Fibroblast of lung (primary cell): ENCODE measurements at regions not wholly inside any gene's neighbourhood (a gene's known extent, or its start where the extent isn't known, plus 50 kb on each side); places are given as distances from the start of the nearest gene placed in this dataset.

ENCODE experiments used
- DNase-seq, 2 donors: peaks; one replicate each; pipeline versions ENCODE4 v3.0.0 to v3.0.0-alpha.2; 2010; ENCODE audit warnings: low read depth in 2 of 2
- H2AFZ ChIP-seq: 2 replicates; pipeline ENCODE4 v1.5.1; 2012; ENCODE audit warnings: low read length, control low read depth, inconsistent platforms
- H3K27ac ChIP-seq: 2 replicates; pipeline ENCODE4 v1.5.1; 2011; ENCODE audit warnings: low read length, control low read depth; ENCODE audit not compliant: insufficient read depth
- H3K27me3 ChIP-seq: 2 replicates; pipeline ENCODE4 v1.5.1; 2011; ENCODE audit warnings: mild to moderate bottlenecking, low read length; ENCODE audit not compliant: control insufficient read depth, insufficient read depth
- H3K36me3 ChIP-seq: 2 replicates; pipeline ENCODE4 v1.5.1; 2011; ENCODE audit warnings: low read length; ENCODE audit not compliant: control insufficient read depth, insufficient read depth
- H3K4me1 ChIP-seq: 2 replicates; pipeline ENCODE4 v1.5.1; 2011; ENCODE audit warnings: low read length; ENCODE audit not compliant: control insufficient read depth, insufficient read depth; ENCODE audit errors: extremely low read depth
- H3K4me2 ChIP-seq: 2 replicates; pipeline ENCODE4 v1.5.1; 2011; ENCODE audit warnings: low read length, control low read depth; ENCODE audit not compliant: insufficient read depth; ENCODE audit errors: extremely low read depth
- H3K4me3 ChIP-seq, 4 experiments: fragments of 200-600 bp in 1 of 4; sonication (generic) in 1 of 4; replicated peaks in 1 of 4; 2 replicates each; pipeline ENCODE4 v1.5.1; 2011 to 2016; ENCODE audit warnings: low read length in 4 of 4, low read depth in 3 of 4, mild to moderate bottlenecking in 3 of 4, control low read depth in 2 of 4, inconsistent platforms in 1 of 4, mixed read lengths in 1 of 4; ENCODE audit not compliant: insufficient read depth in 1 of 4; ENCODE audit errors: control extremely low read depth in 1 of 4
- H3K79me2 ChIP-seq: 2 replicates; pipeline ENCODE4 v1.5.1; 2012; ENCODE audit warnings: mild to moderate bottlenecking, low read length, inconsistent platforms; ENCODE audit not compliant: control insufficient read depth, insufficient read depth
- H3K9ac ChIP-seq: 2 replicates; pipeline ENCODE4 v1.5.1; 2011; ENCODE audit warnings: mild to moderate bottlenecking, low read length, control low read depth; ENCODE audit not compliant: insufficient read depth
- H3K9me3 ChIP-seq: 2 replicates; pipeline ENCODE4 v1.5.1; 2012; ENCODE audit warnings: low read depth, low read length; ENCODE audit not compliant: control insufficient read depth, insufficient read depth
- H4K20me1 ChIP-seq: 2 replicates; pipeline ENCODE4 v1.5.1; 2011; ENCODE audit warnings: low read length; ENCODE audit not compliant: control insufficient read depth, insufficient read depth; ENCODE audit errors: extremely low read depth
- EZH2 ChIP-seq: IDR thresholded peaks from 2 replicates; pipeline ENCODE4 v1.5.1; 2012; ENCODE audit warnings: low read length, control low read depth, mild to moderate bottlenecking; ENCODE audit errors: missing control alignments
- TF ChIP-seq, protein P1 (sequence below), 2 donors: IDR thresholded peaks in 1 of 2; conservative IDR thresholded peaks in 1 of 2; 1 replicate in 1 of 2; 2 replicates in 1 of 2; pipeline ENCODE4 v1.5.1; 2011 to 2012; ENCODE audit warnings: low read length in 2 of 2, control low read depth in 1 of 2, inconsistent platforms in 1 of 2, low read depth in 1 of 2, mild to moderate bottlenecking in 1 of 2

DNA sequence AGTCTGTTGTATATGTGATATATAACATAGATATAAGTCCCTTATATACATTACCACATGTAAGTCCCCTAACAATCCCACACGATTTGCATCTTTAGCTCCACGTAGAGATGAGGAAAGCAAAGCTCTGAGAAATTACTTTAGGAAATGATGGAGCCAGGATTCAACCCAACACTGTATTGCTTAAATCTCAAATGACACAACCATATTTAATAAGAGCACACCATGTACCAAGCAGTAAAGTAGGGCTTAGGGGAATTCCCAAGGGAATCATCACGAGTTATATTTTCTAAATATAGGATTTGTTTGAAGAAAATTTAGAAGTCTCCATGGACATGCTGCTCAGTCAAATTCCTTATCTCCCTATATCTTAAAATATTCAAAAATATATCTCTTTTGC is 61.3 kb upstream of the POMP start:
- peak in 1 of 2 donors; percentile 73 for DNase-seq
- Histone ChIP-seq H3K4me1 (no peaks in the 10 kb centered on the region), H3K27ac (no peak overlapping the region), H3K27me3 (no peaks in the 10 kb centered on the region), H3K9me3 (no peaks in the 10 kb centered on the region), H4K20me1 (no peaks in the 10 kb centered on the region), H3K36me3 (no peaks in the 10 kb centered on the region), H2AFZ (no peak overlapping the region), H3K9ac (no peak overlapping the region), H3K79me2 (no peaks in the 10 kb centered on the region), H3K4me3 (no peak overlapping the region), H3K4me2 (no peak overlapping the region)
- TF ChIP-seq EZH2 = no peak
- TF ChIP-seq, protein P1, sequence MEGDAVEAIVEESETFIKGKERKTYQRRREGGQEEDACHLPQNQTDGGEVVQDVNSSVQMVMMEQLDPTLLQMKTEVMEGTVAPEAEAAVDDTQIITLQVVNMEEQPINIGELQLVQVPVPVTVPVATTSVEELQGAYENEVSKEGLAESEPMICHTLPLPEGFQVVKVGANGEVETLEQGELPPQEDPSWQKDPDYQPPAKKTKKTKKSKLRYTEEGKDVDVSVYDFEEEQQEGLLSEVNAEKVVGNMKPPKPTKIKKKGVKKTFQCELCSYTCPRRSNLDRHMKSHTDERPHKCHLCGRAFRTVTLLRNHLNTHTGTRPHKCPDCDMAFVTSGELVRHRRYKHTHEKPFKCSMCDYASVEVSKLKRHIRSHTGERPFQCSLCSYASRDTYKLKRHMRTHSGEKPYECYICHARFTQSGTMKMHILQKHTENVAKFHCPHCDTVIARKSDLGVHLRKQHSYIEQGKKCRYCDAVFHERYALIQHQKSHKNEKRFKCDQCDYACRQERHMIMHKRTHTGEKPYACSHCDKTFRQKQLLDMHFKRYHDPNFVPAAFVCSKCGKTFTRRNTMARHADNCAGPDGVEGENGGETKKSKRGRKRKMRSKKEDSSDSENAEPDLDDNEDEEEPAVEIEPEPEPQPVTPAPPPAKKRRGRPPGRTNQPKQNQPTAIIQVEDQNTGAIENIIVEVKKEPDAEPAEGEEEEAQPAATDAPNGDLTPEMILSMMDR (conservative IDR thresholded peaks at IDR 0.05 in 1 of 2, IDR thresholded peaks at IDR 0.05 in 1 of 2; ENCODE audit: low read depth in 1 of 2, low read length in 2 of 2) = no peak

DNA sequence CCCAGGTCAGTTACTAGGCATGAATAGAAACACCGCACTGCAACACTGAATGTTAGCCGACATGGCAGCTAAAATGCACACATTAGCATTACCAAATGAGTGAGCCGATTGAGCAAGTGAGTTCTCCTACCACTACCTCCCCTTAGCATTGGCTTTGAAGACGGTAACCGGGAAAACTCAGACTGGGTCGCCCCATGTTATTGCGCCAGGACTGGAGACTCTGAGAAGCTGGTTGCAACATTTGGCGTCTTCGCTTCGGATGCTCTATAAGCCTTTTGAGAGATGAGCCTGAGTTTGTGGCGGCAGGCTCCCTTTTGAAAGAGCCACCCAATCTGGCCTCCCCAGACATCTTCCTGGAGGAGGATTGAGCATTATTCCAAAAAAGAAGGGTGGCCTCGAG is 68.5 kb upstream of the POMP start:
- Histone ChIP-seq H3K4me1 (no peaks in the 10 kb centered on the region), H3K36me3 (no peaks in the 10 kb centered on the region), H3K27me3 (no peaks in the 10 kb centered on the region), H3K27ac (no peak overlapping the region), H4K20me1 (no peaks in the 10 kb centered on the region), H3K4me3 (no peak overlapping the region), H3K79me2 (no peaks in the 10 kb centered on the region), H3K4me2 (no peak overlapping the region), H2AFZ (no peak overlapping the region), H3K9ac (no peak overlapping the region), H3K9me3 (no peaks in the 10 kb centered on the region)
- DNase-seq = no peak
- no peak for TF ChIP-seq EZH2
- TF ChIP-seq, protein P1 (conservative IDR thresholded peaks at IDR 0.05 in 1 of 2, IDR thresholded peaks at IDR 0.05 in 1 of 2; ENCODE audit: low read depth in 1 of 2, low read length in 2 of 2) = no peak

DNA sequence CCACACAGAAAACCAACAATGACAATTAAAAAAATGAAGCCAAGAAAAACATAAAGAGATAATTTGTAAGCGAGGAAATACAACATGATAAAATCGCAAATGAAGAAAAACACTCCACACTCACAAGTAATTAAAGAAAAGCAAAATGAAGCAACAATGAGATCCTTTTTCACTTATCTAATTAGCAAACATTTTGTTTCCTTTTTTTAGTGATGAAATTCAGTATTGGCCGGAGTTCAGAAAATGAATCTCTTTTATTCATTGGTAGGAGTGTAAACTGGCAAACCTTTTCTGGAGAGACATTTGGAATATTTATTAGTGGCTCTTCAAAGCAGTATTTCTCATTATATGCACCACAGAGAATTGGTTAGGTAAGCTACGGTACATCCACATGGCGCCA is 70.6 kb upstream of the POMP start:
- Histone ChIP-seq H3K27me3 (no peaks in the 10 kb centered on the region), H3K4me3 (no peak overlapping the region), H3K36me3 (no peaks in the 10 kb centered on the region), H2AFZ (no peak overlapping the region), H3K27ac (no peak overlapping the region), H3K4me2 (no peak overlapping the region), H3K4me1 (peaks cover 6% of the 10 kb centered on the region), H4K20me1 (no peaks in the 10 kb centered on the region), H3K9me3 (no peaks in the 10 kb centered on the region), H3K9ac (no peak overlapping the region), H3K79me2 (no peaks in the 10 kb centered on the region)
- TF ChIP-seq, protein P1 (conservative IDR thresholded peaks at IDR 0.05 in 1 of 2, IDR thresholded peaks at IDR 0.05 in 1 of 2; ENCODE audit: low read depth in 1 of 2, low read length in 2 of 2) = no peak
- TF ChIP-seq EZH2 = no peak
- no peak for DNase-seq
